Skeletal muscle satellite cell (primary cell): ENCODE measurements at regions not wholly inside any gene's neighbourhood (a gene's known extent, or its start where the extent isn't known, plus 50 kb on each side); places are given as distances from the start of the nearest gene placed in this dataset.

Experiments
- H3K27me3 ChIP-seq: 2 replicates; pipeline ENCODE4 v1.7.0; 2013; ENCODE audit warnings: low read length; ENCODE audit not compliant: control insufficient read depth, insufficient read depth
- H3K36me3 ChIP-seq: 2 replicates; pipeline ENCODE4 v1.7.0; 2013; ENCODE audit warnings: mild to moderate bottlenecking, control low read depth, low read length; ENCODE audit not compliant: insufficient read depth
- H3K4me1 ChIP-seq: 2 replicates; pipeline ENCODE4 v1.7.0; 2013; ENCODE audit warnings: low read length; ENCODE audit not compliant: control insufficient read depth, insufficient read depth
- H3K4me2 ChIP-seq: 2 replicates; pipeline ENCODE4 v1.7.0; 2013; ENCODE audit warnings: mild to moderate bottlenecking, low read length
- H3K4me3 ChIP-seq: 2 replicates; pipeline ENCODE4 v1.7.0; 2013; ENCODE audit warnings: low read length
- H3K9ac ChIP-seq: 2 replicates; pipeline ENCODE4 v1.7.0; 2013; ENCODE audit warnings: mild to moderate bottlenecking, low read depth, low read length, moderate library complexity
- H3K9me3 ChIP-seq: replicated peaks from 2 replicates; pipeline ENCODE4 v1.7.0; 2013; ENCODE audit warnings: mild to moderate bottlenecking, control low read depth, low read length

GRCh38 chr22:23512721-23513120, 67.4 kb downstream of the IGLL1 start:
- no peak overlapping the region for H3K9ac ChIP-seq

GRCh38 chr22:23512348-23512705, 67.8 kb downstream of the IGLL1 start:
- H3K9me3 ChIP-seq = no peaks in the 10 kb centered on the region
- peaks cover 3% of the 10 kb centered on the region for H3K27me3 ChIP-seq
- no peak overlapping the region for H3K4me3 ChIP-seq
- no peaks in the 10 kb centered on the region for H3K4me1 ChIP-seq
- no peak overlapping the region for H3K4me2 ChIP-seq
- H3K9ac ChIP-seq = no peak overlapping the region
- no peaks in the 10 kb centered on the region for H3K36me3 ChIP-seq

More at GRCh38 chr22:23512721-23513120, 67.4 kb downstream of the IGLL1 start:
- Histone ChIP-seq H3K27me3 (no peaks in the 10 kb centered on the region), H3K4me3 (no peak overlapping the region), H3K4me2 (no peak overlapping the region), H3K4me1 (no peaks in the 10 kb centered on the region), H3K36me3 (no peaks in the 10 kb centered on the region), H3K9me3 (no peaks in the 10 kb centered on the region)

- peaks cover 7% of the 10 kb centered on the region for H3K27me3 ChIP-seq
- no peak overlapping the region for H3K4me3 ChIP-seq
- no peak overlapping the region for H3K9ac ChIP-seq
- H3K36me3 ChIP-seq = no peaks in the 10 kb centered on the region
- no peaks in the 10 kb centered on the region for H3K4me1 ChIP-seq
- no peak overlapping the region for H3K4me2 ChIP-seq
- H3K9me3 ChIP-seq = no peaks in the 10 kb centered on the region
Observed at GRCh38 chr22:23511627-23512347, 68.3 kb downstream of the IGLL1 start.

DNA sequence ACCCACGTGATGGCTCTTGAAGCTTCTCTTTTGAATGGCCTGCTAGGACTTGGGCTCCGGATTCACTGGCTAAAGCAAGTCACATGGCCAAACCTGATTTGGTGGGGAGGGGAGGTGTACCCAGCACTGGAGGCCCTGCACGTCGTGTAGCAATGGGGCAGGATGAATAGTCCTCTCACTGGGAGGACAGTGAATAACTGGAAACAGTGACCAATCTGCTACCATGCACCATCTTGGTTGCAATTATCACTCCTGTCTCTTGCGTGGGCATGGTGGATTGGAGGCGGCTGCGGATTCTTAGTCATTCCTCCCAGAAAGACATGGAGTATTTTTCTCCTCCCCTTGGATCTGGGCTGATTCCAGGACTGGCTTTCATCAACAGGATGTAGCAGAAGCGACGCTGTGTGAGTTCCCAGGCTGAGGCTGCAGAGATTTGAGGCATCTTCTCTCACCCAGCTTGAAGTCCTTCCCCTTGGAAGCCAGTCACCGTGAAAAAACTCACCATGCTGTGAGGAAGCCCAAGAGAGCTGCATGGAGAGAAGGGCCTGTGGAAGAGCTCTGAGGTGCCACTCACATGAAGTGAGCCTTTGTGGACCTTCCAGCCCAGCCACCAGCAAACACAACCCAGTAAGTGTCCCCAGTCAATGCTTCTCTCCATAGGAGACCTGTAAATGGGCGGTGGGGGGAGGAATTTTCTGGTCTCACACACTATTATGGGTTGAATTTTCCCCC, 70.4 kb downstream of the IGLL1 start:
- no peak overlapping the region for H3K9ac ChIP-seq
- no peaks in the 10 kb centered on the region for H3K4me1 ChIP-seq
- peaks cover 7% of the 10 kb centered on the region for H3K27me3 ChIP-seq
- H3K36me3 ChIP-seq = no peaks in the 10 kb centered on the region
- no peak overlapping the region for H3K4me3 ChIP-seq
- no peak overlapping the region for H3K4me2 ChIP-seq
- H3K9me3 ChIP-seq = no peaks in the 10 kb centered on the region

GRCh38 chr22:23504516-23504915, 75.6 kb downstream of the IGLL1 start:
- H3K9me3 ChIP-seq = no peaks in the 10 kb centered on the region

DNA sequence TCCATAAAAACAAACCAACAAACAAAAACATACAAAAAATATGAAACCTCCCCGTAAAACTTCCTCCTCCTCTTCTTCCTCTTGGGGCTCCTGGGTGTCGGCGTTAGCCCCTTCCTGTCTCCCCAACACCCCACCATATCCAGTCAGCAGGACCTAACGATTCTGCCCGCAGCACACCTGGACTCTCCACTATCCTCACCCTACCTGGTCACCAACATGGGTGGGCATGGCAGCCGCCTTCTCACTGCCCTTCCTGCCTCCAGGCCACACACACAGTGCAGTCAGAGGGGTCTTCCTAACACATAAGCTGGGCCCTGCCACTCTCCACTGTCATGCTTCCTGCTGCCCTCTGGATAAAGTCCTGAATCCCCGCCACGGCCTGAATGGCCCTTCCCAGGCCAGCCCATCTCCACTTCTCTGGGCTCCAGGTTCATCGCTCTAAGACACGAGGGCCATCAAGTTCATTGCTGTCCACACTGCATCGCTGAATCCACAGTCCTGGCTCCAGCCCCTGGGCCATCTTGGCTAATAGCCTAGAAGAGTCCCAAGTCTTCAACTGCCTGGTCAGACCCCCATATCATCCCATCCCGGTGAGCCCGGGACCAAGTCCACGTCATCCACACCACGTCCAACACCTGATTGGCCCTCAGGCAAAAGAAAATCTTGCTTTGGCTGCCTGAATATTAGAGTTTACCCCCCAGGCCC, 76.2 kb downstream of the IGLL1 start:
- H3K4me3 ChIP-seq = no peak overlapping the region

More at GRCh38 chr22:23504516-23504915, 75.6 kb downstream of the IGLL1 start:
- H3K4me1 ChIP-seq = no peaks in the 10 kb centered on the region
- H3K27me3 ChIP-seq = peaks cover 11% of the 10 kb centered on the region
- H3K9ac ChIP-seq = no peak overlapping the region
- no peak overlapping the region for H3K4me2 ChIP-seq
- H3K4me3 ChIP-seq = no peak overlapping the region
- H3K36me3 ChIP-seq = no peaks in the 10 kb centered on the region

DNA sequence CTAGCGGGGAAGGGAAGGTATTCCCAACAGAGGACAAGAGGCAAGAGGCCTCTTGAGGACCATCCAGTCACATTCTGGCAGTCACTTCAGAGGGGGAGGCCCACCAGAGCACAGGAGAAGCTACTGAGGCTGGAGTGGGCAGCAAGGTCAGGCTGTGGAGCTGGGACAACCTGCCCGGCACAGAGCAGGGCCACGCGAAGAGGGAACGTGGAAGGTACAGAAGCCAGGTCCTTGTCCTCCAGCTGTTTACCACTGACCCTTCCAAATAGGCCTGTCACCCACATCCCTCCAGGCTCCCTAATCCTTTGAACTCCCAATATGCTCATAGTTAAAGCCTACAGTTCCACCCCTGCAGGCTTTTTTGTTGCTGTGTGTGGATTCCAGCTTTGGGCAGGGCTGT, 76.9 kb downstream of the IGLL1 start:
- no peaks in the 10 kb centered on the region for H3K9me3 ChIP-seq
- no peaks in the 10 kb centered on the region for H3K36me3 ChIP-seq
- no peak overlapping the region for H3K9ac ChIP-seq
- H3K4me1 ChIP-seq = no peaks in the 10 kb centered on the region
- no peak overlapping the region for H3K4me2 ChIP-seq
- no peak overlapping the region for H3K4me3 ChIP-seq
- H3K27me3 ChIP-seq = peaks cover 18% of the 10 kb centered on the region

More for the DNA sequence above, 76.2 kb downstream of the IGLL1 start:
- Histone ChIP-seq H3K27me3 (peaks cover 14% of the 10 kb centered on the region), H3K36me3 (no peaks in the 10 kb centered on the region), H3K9me3 (no peaks in the 10 kb centered on the region), H3K9ac (no peak overlapping the region), H3K4me2 (no peak overlapping the region), H3K4me1 (no peaks in the 10 kb centered on the region)

GRCh38 chr22:23501708-23502107, 78.4 kb downstream of the IGLL1 start:
- Histone ChIP-seq H3K9ac (no peak overlapping the region), H3K27me3 (peaks cover 23% of the 10 kb centered on the region), H3K4me3 (no peak overlapping the region), H3K9me3 (no peaks in the 10 kb centered on the region), H3K4me1 (no peaks in the 10 kb centered on the region), H3K4me2 (no peak overlapping the region), H3K36me3 (no peaks in the 10 kb centered on the region)

DNA sequence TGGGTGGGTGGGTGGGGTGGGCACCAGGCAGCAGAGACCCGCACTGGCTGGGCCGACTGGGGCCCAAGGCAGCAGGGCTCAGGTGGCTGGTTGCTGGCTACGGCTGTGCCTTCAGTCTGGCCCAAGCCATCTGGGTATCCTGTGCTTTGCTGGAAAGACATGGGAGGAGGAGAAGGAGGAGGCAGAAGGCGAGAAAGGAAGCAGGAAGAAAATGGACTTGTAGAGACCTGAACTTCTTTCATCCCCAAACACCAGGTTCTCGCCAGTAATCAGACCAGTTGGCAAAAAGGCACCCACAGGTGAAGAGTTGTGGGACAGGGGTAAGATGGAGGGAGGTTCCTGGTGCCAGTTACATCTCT, 78.8 kb downstream of the IGLL1 start:
- no peaks in the 10 kb centered on the region for H3K4me1 ChIP-seq

GRCh38 chr22:23500508-23501260, 79.4 kb downstream of the IGLL1 start:
- Histone ChIP-seq H3K9ac (no peak overlapping the region), H3K4me2 (no peak overlapping the region), H3K9me3 (no peaks in the 10 kb centered on the region), H3K27me3 (peaks cover 23% of the 10 kb centered on the region), H3K4me3 (no peak overlapping the region), H3K36me3 (no peaks in the 10 kb centered on the region), H3K4me1 (no peaks in the 10 kb centered on the region)

More for the DNA sequence above, 78.8 kb downstream of the IGLL1 start:
- H3K9ac ChIP-seq = no peak overlapping the region
- H3K4me2 ChIP-seq = no peak overlapping the region
- H3K4me3 ChIP-seq = no peak overlapping the region
- H3K27me3 ChIP-seq = peaks cover 23% of the 10 kb centered on the region
- no peaks in the 10 kb centered on the region for H3K36me3 ChIP-seq
- no peaks in the 10 kb centered on the region for H3K9me3 ChIP-seq

- Histone ChIP-seq H3K4me3 (no peak overlapping the region), H3K4me1 (no peaks in the 10 kb centered on the region), H3K36me3 (no peaks in the 10 kb centered on the region), H3K9me3 (no peaks in the 10 kb centered on the region), H3K27me3 (peaks cover 23% of the 10 kb centered on the region), H3K9ac (no peak overlapping the region), H3K4me2 (no peak overlapping the region)
Observed at GRCh38 chr22:23499845-23500500, 80.1 kb downstream of the IGLL1 start.
